Lower lobe of right lung (tissue), 2 donors: ENCODE measurements at regions not wholly inside any gene's neighbourhood (a gene's known extent, or its start where the extent isn't known, plus 50 kb on each side); places are given as distances from the start of the nearest gene placed in this dataset.

Experiments used
- ATAC-seq, 2 donors: fragments of 200-7000 bp; cut with Tn5 transposase; one replicate each; pipeline ENCODE4 v1.9.1; 2020 to 2022; ENCODE audit warnings: mild to moderate bottlenecking in 2 of 2, moderate library complexity in 2 of 2
- DNase-seq: peaks from one replicate; pipeline ENCODE4 v3.0.0-alpha.2; 2020
- H3K27ac ChIP-seq: fragments of 200-600 bp; one replicate; pipeline ENCODE4 v1.8.0; 2022
- H3K27me3 ChIP-seq: fragments of 200-600 bp; one replicate; pipeline ENCODE4 v1.8.0; 2022; ENCODE audit warnings: low read depth
- H3K36me3 ChIP-seq: fragments of 200-600 bp; one replicate; pipeline ENCODE4 v1.8.0; 2022; ENCODE audit warnings: mild to moderate bottlenecking
- H3K4me1 ChIP-seq: fragments of 200-600 bp; one replicate; pipeline ENCODE4 v1.8.0; 2022
- H3K4me3 ChIP-seq: fragments of 200-600 bp; one replicate; pipeline ENCODE4 v1.8.0; 2022; ENCODE audit warnings: mild to moderate bottlenecking
- H3K9me3 ChIP-seq: fragments of 200-600 bp; one replicate; pipeline ENCODE4 v1.8.0; 2022
- intact Hi-C: fragments of 100-400 bp; cut with DNase I; formaldehyde crosslinking; loops from one replicate; pipeline ENCODE4 v1.11.0; 2022
- TF ChIP-seq, protein P1 (sequence below): fragments of 200-600 bp; IDR thresholded peaks from one replicate; pipeline ENCODE4 v1.8.0; 2022; ENCODE audit warnings: antibody characterized with exemption, mild to moderate bottlenecking
- donor health status: DM: no; HTN: yes; CAD: no; lungs with severe emphysema.

DNA sequence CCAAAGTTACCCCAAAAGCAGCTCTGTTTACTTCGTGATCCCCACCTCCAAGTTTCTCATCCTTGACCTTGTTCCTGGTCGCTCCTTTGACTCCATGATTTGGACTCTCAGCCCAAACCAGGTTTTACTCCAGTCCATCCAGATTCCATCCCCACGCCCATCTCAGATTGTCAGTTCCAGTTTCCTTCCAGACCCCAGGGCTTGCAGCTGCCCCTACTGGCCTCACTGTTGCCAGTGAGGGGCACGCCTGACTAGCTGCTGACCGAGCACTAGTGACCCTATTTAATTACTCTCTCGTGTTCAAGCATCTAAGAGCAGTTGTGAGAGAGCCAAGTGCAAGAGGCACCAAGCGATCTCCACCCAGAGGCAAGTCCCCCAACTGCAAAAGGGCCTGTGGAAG lies 155.1 kb upstream of the FUT8 start:
- DNase-seq (no peak), ATAC-seq (no peak)
- Histone ChIP-seq H3K4me1 (no peaks in the 10 kb centered on the region), H3K4me3 (no peak overlapping the region), H3K36me3 (no peaks in the 10 kb centered on the region), H3K27ac (no peak overlapping the region), H3K27me3 (no peaks in the 10 kb centered on the region), H3K9me3 (no peaks in the 10 kb centered on the region)
- intact Hi-C loops, result no loop called here
- TF ChIP-seq, protein P1, sequence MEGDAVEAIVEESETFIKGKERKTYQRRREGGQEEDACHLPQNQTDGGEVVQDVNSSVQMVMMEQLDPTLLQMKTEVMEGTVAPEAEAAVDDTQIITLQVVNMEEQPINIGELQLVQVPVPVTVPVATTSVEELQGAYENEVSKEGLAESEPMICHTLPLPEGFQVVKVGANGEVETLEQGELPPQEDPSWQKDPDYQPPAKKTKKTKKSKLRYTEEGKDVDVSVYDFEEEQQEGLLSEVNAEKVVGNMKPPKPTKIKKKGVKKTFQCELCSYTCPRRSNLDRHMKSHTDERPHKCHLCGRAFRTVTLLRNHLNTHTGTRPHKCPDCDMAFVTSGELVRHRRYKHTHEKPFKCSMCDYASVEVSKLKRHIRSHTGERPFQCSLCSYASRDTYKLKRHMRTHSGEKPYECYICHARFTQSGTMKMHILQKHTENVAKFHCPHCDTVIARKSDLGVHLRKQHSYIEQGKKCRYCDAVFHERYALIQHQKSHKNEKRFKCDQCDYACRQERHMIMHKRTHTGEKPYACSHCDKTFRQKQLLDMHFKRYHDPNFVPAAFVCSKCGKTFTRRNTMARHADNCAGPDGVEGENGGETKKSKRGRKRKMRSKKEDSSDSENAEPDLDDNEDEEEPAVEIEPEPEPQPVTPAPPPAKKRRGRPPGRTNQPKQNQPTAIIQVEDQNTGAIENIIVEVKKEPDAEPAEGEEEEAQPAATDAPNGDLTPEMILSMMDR, result no peak

- TF ChIP-seq, protein P1, result no peak
- no peaks in the 10 kb centered on the region for H3K4me1 ChIP-seq
- no peak for ATAC-seq
- H3K4me3 ChIP-seq, result no peak overlapping the region
- H3K36me3 ChIP-seq, result no peaks in the 10 kb centered on the region
- no peaks in the 10 kb centered on the region for H3K9me3 ChIP-seq
- no peak overlapping the region for H3K27ac ChIP-seq
- DNase-seq, result no peak
- no peaks in the 10 kb centered on the region for H3K27me3 ChIP-seq
- intact Hi-C loops, result no loop called here
Measured at GRCh38 chr14:65258391-65258790, 154.1 kb upstream of the FUT8 start.

GRCh38 chr14:65259000-65259399 lies 153.5 kb upstream of the FUT8 start:
- no peaks in the 10 kb centered on the region for H3K36me3 ChIP-seq
- intact Hi-C loops, result no loop called here
- no peak for ATAC-seq

DNA sequence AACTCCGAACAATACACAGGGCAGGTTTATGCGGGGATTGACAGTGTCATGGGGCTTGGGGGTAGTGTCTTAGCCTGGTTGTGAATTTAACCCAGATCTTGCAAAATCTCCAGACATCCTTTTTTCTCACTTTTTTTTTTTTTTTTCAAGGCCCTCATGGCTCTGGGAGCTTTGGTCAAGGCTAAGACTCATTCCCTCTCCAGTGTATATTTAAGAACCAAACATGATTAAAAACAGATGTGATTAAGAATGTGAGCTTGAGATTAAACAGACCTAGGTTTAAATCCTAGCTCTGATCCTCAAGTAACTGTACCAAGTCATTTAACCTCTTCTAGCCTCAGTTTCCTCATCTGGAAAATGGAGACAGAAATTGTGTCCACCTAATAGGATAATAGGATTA lies 151.7 kb upstream of the FUT8 start:
- Histone ChIP-seq H3K4me3 (no peak overlapping the region), H3K27ac (no peak overlapping the region), H3K9me3 (no peaks in the 10 kb centered on the region), H3K36me3 (no peaks in the 10 kb centered on the region), H3K27me3 (no peaks in the 10 kb centered on the region), H3K4me1 (no peaks in the 10 kb centered on the region)
- intact Hi-C loops, result no loop called here
- no peak for DNase-seq
- TF ChIP-seq, protein P1, result no peak
- ATAC-seq, result no peak

More at GRCh38 chr14:65259000-65259399, 153.5 kb upstream of the FUT8 start:
- Histone ChIP-seq H3K9me3 (no peaks in the 10 kb centered on the region), H3K27me3 (no peaks in the 10 kb centered on the region), H3K4me1 (no peaks in the 10 kb centered on the region), H3K4me3 (no peak overlapping the region), H3K27ac (no peak overlapping the region)
- no peak for DNase-seq
- TF ChIP-seq, protein P1, result no peak

GRCh38 chr14:65261425-65261920 lies 151.1 kb upstream of the FUT8 start:
- Histone ChIP-seq H3K36me3 (no peaks in the 10 kb centered on the region), H3K27me3 (no peaks in the 10 kb centered on the region), H3K9me3 (no peaks in the 10 kb centered on the region), H3K27ac (no peak overlapping the region), H3K4me1 (no peaks in the 10 kb centered on the region), H3K4me3 (no peak overlapping the region)
- no peak for ATAC-seq
- TF ChIP-seq, protein P1, result no peak
- no peak for DNase-seq
- intact Hi-C loops, result no loop called here

GRCh38 chr14:65261946-65262345 lies 150.6 kb upstream of the FUT8 start:
- no peak for DNase-seq
- H3K4me1 ChIP-seq, result no peaks in the 10 kb centered on the region
- H3K27me3 ChIP-seq, result no peaks in the 10 kb centered on the region
- no peaks in the 10 kb centered on the region for H3K36me3 ChIP-seq
- TF ChIP-seq, protein P1, result no peak
- ATAC-seq, result no peak
- H3K27ac ChIP-seq, result no peak overlapping the region
- intact Hi-C loops, result no loop called here
- H3K4me3 ChIP-seq, result no peak overlapping the region
- H3K9me3 ChIP-seq, result no peaks in the 10 kb centered on the region
